NCI-H2107 treated with DMSO at 0.1 percent for 48 hours (cell line): ENCODE measurements at regions not wholly inside any gene's neighbourhood (a gene's known extent, or its start where the extent isn't known, plus 50 kb on each side); places are given as distances from the start of the nearest gene placed in this dataset.

Experiments
- DNase-seq: peaks from one replicate; lab custom pipeline; 2025; ENCODE audit not compliant: unreplicated experiment; lab: John Stamatoyannopoulos, UW

GRCh38 chr5:29370248-29370647 lies 1823.2 kb upstream of the CDH6 start:
- DNase-seq = no peak

GRCh38 chr5:29367176-29367833 lies 1826.2 kb upstream of the CDH6 start:
- DNase-seq = no peak

- no peak for DNase-seq
These were observed 1842.3 kb upstream of the CDH6 start for GRCh38 chr5:29351170-29351569.

GRCh38 chr5:29337030-29337429 lies 1856.5 kb upstream of the CDH6 start:
- no peak for DNase-seq

- DNase-seq = no peak
These were observed 1871.9 kb upstream of the CDH6 start for GRCh38 chr5:29321591-29321990.

- no peak for DNase-seq
These were observed 1884.1 kb upstream of the CDH6 start for GRCh38 chr5:29309359-29309758.

GRCh38 chr5:29307478-29307877 lies 1886.0 kb upstream of the CDH6 start:
- no peak for DNase-seq

GRCh38 chr5:29304545-29304944 lies 1888.9 kb upstream of the CDH6 start:
- no peak for DNase-seq

- no peak for DNase-seq
These were observed 1896.9 kb upstream of the CDH6 start for GRCh38 chr5:29296548-29296947.

GRCh38 chr5:29277642-29278041 lies 1915.8 kb upstream of the CDH6 start:
- no peak for DNase-seq

- no peak for DNase-seq
These were observed 1917.1 kb upstream of the CDH6 start for GRCh38 chr5:29276371-29276770.

GRCh38 chr5:29263915-29264351 lies 1929.6 kb upstream of the CDH6 start:
- no peak for DNase-seq

- no peak for DNase-seq
These were observed 1931.0 kb upstream of the CDH6 start for GRCh38 chr5:29262339-29263123.

GRCh38 chr5:29261213-29261612 lies 1932.3 kb upstream of the CDH6 start:
- no peak for DNase-seq

- DNase-seq = no peak
These were observed 1941.1 kb upstream of the CDH6 start for GRCh38 chr5:29252390-29252789.

GRCh38 chr5:29247346-29248028 lies 1946.0 kb upstream of the CDH6 start:
- no peak for DNase-seq

GRCh38 chr5:29240379-29240778 lies 1953.1 kb upstream of the CDH6 start:
- no peak for DNase-seq

- no peak for DNase-seq
These were observed 1953.9 kb upstream of the CDH6 start for GRCh38 chr5:29239606-29240005.

GRCh38 chr5:29238115-29238514 lies 1955.4 kb upstream of the CDH6 start:
- DNase-seq = no peak

- DNase-seq = no peak
These were observed 1962.3 kb upstream of the CDH6 start for GRCh38 chr5:29231154-29231553.

- DNase-seq = no peak
These were observed 1962.9 kb upstream of the CDH6 start for GRCh38 chr5:29230591-29230990.

GRCh38 chr5:29229461-29229860 lies 1964.0 kb upstream of the CDH6 start:
- DNase-seq = no peak
